Fibroblast of the aortic adventitia (primary cell): ENCODE measurements at regions not wholly inside any gene's neighbourhood (a gene's known extent, or its start where the extent isn't known, plus 50 kb on each side); places are given as distances from the start of the nearest gene placed in this dataset.

ENCODE experiments used
- DNase-seq: peaks from one replicate; pipeline ENCODE4 v3.0.0-alpha.2; 2010; ENCODE audit warnings: low read depth
- H3K4me3 ChIP-seq: 2 replicates; pipeline ENCODE4 v1.5.1; 2011; ENCODE audit warnings: low read depth, mild to moderate bottlenecking, control low read depth, low read length, moderate library complexity
- CTCF ChIP-seq: IDR thresholded peaks from 2 replicates; pipeline ENCODE4 v1.5.1; 2011; ENCODE audit warnings: mild to moderate bottlenecking, low read length, control low read depth, inconsistent platforms; ENCODE audit not compliant: insufficient read depth

- TF ChIP-seq CTCF = no peak
- no peak overlapping the region for H3K4me3 ChIP-seq
These were observed 97.0 kb upstream of the FN1 start for GRCh38 chr2:215532844-215533243.

GRCh38 chr2:215531284-215531683 lies 95.4 kb upstream of the FN1 start:
- no peak overlapping the region for H3K4me3 ChIP-seq
- peak; percentile 89 for DNase-seq
- TF ChIP-seq CTCF = no peak

More at GRCh38 chr2:215532844-215533243, 97.0 kb upstream of the FN1 start:
- DNase-seq = no peak

GRCh38 chr2:215530191-215530968 lies 94.5 kb upstream of the FN1 start:
- no peak for TF ChIP-seq CTCF
- DNase-seq = no peak
- H3K4me3 ChIP-seq = no peak overlapping the region

GRCh38 chr2:215529271-215529670 lies 93.4 kb upstream of the FN1 start:
- peak; percentile 79 for DNase-seq
- TF ChIP-seq CTCF = no peak
- no peak overlapping the region for H3K4me3 ChIP-seq

- peak; percentile 98 for DNase-seq
- no peak for TF ChIP-seq CTCF
- H3K4me3 ChIP-seq = no peak overlapping the region
These were observed 92.7 kb upstream of the FN1 start for GRCh38 chr2:215528555-215528954.

GRCh38 chr2:215527736-215528135 lies 91.9 kb upstream of the FN1 start:
- TF ChIP-seq CTCF = no peak
- peak; percentile 93 for DNase-seq
- no peak overlapping the region for H3K4me3 ChIP-seq

GRCh38 chr2:215526341-215526740 lies 90.5 kb upstream of the FN1 start:
- TF ChIP-seq CTCF = no peak
- no peak for DNase-seq
- no peak overlapping the region for H3K4me3 ChIP-seq
